Astrocyte of the spinal cord (primary cell): ENCODE measurements at regions not wholly inside any gene's neighbourhood (a gene's known extent, or its start where the extent isn't known, plus 50 kb on each side); places are given as distances from the start of the nearest gene placed in this dataset.

Experiments
- DNase-seq: peaks from one replicate; pipeline ENCODE4 v3.0.0; 2011; ENCODE audit warnings: low read depth, low spot score
- H3K4me3 ChIP-seq: 2 replicates; pipeline ENCODE4 v1.5.1; 2011; ENCODE audit warnings: low read depth, mild to moderate bottlenecking, low read length, moderate library complexity
- CTCF ChIP-seq: IDR thresholded peaks from 2 replicates; pipeline ENCODE4 v1.5.1; 2012; ENCODE audit warnings: low read depth, mild to moderate bottlenecking, low read length, inconsistent platforms
- in situ Hi-C: cut with HindIII; loops from 2 replicates; pipeline ENCODE4 v1.10.0; 2017; ENCODE audit warnings: low sequenced_read_pairs

- TF ChIP-seq CTCF = no peak
- DNase-seq = peak; percentile 69
- H3K4me3 ChIP-seq = no peak overlapping the region
- in situ Hi-C loops = no loop called here
Observed at GRCh38 chr20:36097337-36098151, 57.0 kb upstream of the EPB41L1 start.

DNA sequence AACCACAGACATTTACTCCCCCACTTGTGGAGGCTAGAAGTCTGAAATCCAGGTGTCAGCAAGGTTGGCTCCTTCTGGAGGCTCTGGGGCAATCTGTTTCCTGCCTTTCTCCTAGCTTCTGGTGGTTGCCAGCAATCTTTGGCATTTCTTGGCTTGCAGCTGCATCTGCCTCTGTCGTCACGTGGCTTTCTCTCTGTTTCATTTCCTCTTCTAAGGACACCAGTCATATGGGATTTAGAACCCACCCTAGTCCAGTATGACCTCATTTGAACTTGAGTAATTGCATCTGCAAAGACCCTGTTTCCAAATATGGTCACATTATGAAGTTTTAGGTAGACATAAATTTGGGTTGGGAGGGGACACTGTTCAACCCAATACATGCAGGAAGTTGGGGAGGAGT, 56.2 kb upstream of the EPB41L1 start:
- no peak for TF ChIP-seq CTCF
- no peak overlapping the region for H3K4me3 ChIP-seq
- DNase-seq = peak; percentile 31
- in situ Hi-C loops = no loop called here

GRCh38 chr20:36099106-36099505, 55.4 kb upstream of the EPB41L1 start:
- no peak overlapping the region for H3K4me3 ChIP-seq
- TF ChIP-seq CTCF = no peak
- no peak for DNase-seq
- in situ Hi-C loops = no loop called here

GRCh38 chr20:36101192-36101591, 53.3 kb upstream of the EPB41L1 start:
- in situ Hi-C loops = no loop called here
- TF ChIP-seq CTCF = no peak
- no peak overlapping the region for H3K4me3 ChIP-seq
- DNase-seq = no peak

DNA sequence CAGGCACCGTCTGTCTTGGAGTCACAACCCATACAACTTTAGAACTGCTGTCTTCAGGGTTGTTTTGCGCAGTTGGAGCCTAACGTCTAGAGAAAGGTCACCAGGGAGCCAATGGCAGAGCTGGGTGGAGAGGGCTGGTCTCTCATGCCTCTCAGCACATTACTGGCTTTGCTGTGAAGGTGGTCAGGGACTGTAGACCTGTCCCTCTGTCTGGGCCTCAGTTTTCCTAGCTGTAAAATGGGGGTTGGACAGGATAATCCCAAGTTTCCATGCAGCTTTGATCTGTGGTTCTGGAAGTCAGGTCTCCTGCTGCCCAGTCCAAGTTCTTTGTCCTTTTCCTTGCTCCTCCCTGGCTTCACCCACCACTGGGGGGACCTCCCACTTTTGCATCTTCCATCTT, 52.2 kb upstream of the EPB41L1 start:
- in situ Hi-C loops = no loop called here
- TF ChIP-seq CTCF = no peak

DNA sequence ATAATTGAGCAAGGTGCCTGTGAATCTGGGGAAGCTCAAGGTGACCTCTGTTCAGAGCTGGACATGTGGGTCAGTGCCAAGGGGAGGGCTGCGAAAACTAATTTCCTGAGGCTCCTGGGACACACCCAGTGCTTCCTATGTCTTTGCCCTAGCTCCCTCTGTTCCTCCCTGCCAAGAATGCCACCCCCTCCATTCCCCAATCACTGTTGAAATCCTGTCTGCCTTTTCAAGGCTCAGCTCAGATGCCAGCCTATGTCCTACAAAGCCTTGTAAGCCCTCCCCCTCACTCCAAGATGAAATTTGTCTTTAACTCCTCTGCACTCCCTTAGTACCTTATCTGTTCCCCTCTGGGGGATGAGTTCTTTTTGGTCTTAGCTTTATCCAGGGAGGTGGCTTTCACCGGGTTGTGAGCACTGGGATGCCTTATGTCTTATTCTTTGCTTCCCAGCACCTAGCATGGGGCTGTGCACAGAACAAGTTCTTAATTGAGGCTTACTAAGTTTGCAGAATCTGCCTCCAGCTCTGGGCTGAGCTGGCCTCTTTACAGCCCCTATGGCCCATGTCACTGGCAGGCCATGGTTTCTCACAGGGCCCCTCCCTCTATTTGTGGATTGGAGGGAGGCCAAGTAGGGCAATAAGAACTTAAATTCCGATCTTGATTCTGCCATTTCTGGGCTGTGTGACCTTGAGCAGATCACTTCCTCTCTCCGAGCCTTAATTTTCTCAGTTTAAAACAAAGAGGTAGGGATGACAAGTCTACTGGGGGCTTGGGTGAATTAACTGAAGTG, 51.5 kb upstream of the EPB41L1 start:
- no peak overlapping the region for H3K4me3 ChIP-seq
- DNase-seq = no peak
- no peak for TF ChIP-seq CTCF
- in situ Hi-C loops = no loop called here

More for the DNA sequence above, 52.2 kb upstream of the EPB41L1 start:
- no peak for DNase-seq
- H3K4me3 ChIP-seq = no peak overlapping the region
